DMS53 treated with DMSO at 0.1 percent for 48 hours (cell line): ENCODE measurements at regions not wholly inside any gene's neighbourhood (a gene's known extent, or its start where the extent isn't known, plus 50 kb on each side); places are given as distances from the start of the nearest gene placed in this dataset.
"Not testable (repeated sequence)": the region's sequence is repeated elsewhere in the genome, so short reads cannot be mapped to it uniquely, and the experiment has no call there.

Source experiments
- DNase-seq: peaks from one replicate; lab custom pipeline; 2025; ENCODE audit not compliant: unreplicated experiment; lab: John Stamatoyannopoulos, UW

- DNase-seq, result no peak
These were observed 310.0 kb upstream of the C1orf174 start for GRCh38 chr1:4210043-4210442.

DNA sequence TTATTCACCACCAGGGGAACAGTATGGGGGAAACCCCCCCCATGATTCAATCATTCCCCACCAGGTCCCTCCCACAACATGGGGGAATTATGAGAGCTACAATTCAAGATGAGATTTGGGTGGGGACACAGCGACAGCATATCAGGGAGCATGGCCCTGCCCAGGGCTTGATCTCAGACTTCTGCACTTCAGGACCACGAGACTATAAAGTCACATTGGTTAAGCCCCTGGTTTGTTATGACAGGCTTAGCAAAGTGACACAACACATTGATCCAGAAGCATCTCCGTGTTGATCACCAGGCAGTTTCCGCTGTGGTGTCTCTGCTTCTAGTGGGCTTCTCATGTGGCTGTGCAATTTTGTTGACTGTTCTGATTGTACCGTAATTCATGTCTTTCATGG is 312.7 kb upstream of the C1orf174 start:
- no peak for DNase-seq

DNA sequence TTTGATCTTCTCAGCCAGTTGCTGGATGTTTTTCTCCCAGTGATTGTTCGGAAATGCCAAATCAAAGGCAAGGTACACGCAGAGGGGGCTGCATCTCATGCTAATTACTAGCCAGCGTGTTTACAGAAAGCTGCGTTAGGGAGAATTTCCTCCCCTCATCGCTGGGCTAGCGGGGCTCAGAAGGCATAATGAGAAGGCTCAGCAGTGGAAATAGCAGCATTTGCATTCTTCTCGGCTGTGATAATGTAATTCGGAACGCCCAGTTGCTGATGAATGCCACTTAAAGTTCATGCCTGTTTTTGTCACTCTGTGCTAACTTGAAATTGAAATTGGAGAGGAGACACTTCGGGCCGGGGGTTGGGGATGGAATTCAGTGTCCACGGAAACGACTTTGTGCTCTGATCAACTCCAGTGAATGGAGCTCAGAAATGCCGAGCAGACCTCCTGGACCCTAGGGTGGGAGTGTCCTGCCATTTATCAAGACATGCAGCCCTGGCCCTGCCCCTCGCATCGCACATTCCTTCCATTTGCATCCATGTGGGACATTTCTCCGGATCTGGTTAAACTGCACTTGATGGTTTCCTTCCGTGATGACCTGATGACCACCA is 313.4 kb upstream of the C1orf174 start:
- no peak for DNase-seq

- no peak for DNase-seq
These were observed 314.8 kb upstream of the C1orf174 start for GRCh38 chr1:4214826-4215225.

GRCh38 chr1:4215391-4215790 is 315.3 kb upstream of the C1orf174 start:
- no peak for DNase-seq

DNA sequence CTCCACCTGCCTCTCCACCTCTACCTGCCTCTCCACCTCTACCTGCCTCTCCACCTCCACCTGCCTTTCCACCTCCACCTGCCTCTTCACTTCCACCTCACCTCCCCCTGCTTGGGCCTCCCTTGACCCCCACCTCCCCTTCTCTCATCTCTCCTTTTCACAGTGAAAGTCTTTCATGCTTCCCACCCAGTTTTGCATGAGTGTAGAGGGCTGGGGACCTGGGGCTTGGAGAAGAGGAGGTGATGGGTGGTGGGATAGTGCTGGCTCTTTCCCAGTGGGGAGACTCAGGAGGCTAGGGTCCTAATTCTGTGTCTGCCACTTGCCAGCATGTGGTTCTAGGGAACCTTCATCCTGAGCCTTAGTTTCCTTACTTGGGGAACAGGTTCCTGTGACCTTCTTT is 316.2 kb upstream of the C1orf174 start:
- no peak for DNase-seq

GRCh38 chr1:4218619-4219018 is 318.5 kb upstream of the C1orf174 start:
- DNase-seq, result no peak

- DNase-seq, result no peak
These were observed 319.0 kb upstream of the C1orf174 start for GRCh38 chr1:4219111-4219510.

GRCh38 chr1:4219826-4220225 is 319.8 kb upstream of the C1orf174 start:
- DNase-seq, result no peak

- DNase-seq, result no peak
These were observed 320.3 kb upstream of the C1orf174 start for GRCh38 chr1:4220362-4220761.

GRCh38 chr1:4221107-4221506 is 321.0 kb upstream of the C1orf174 start:
- no peak for DNase-seq

DNA sequence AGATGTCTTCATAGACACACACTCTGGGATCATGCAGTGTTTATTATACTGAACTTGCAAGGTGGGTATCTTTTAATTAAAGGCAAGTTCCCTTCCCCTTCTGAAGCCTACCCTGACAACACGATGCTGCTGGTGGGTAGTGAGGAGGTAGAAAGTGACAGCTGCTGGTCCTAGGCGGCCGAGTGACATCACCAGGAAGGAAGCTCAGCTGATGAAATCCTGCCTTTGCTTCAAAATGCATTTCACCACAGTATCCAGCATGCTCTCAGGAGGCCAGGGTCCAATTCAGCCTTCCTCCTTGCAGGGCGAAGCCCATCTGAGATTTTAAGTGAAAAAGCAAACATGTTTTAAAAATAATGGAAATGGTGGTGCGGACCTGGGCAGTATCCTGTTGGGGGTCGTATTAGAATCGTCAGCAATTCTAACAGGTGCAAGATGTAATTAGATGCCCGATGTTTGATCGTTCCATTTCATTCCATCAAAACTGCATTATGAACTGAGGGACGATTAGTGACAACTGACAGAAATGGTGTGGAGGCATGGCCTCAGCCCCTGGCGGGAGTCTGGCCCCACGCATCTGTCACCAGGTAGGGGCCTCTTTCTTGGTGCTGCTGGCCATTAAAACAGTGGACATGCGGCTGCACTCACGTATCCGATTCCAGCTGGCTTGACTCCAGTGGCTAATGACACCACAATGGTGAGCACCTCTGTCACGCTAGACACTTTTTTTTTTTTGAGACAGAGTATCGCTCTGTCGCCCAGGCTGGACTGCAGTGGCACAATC is 324.8 kb upstream of the C1orf174 start:
- DNase-seq, result no peak

DNA sequence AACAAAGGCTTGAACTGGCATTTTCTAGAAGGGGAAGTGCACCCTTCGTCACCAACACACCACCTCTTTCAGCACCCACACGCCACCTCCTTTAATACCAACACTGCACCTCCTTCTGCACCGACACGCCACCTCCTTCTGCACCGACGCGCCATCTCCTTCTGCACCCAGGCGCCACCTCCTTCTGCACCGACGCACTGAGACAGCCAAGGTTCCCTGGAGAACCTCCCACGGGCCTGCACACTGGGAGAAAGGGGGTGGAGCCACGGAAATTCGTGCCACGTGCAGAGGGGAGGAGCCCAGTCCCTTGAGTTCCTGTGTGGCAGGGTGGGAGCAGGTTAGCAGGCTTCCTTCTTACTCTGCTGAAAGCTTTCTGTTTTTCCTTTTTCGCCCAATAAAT is 327.9 kb upstream of the C1orf174 start:
- DNase-seq, result no peak

GRCh38 chr1:4253935-4254334 is 353.9 kb upstream of the C1orf174 start:
- no peak for DNase-seq

GRCh38 chr1:4256351-4256750 is 356.3 kb upstream of the C1orf174 start:
- no peak for DNase-seq

- DNase-seq, result not testable (repeated sequence)
These were observed 358.2 kb upstream of the C1orf174 start for GRCh38 chr1:4258146-4258777.

DNA sequence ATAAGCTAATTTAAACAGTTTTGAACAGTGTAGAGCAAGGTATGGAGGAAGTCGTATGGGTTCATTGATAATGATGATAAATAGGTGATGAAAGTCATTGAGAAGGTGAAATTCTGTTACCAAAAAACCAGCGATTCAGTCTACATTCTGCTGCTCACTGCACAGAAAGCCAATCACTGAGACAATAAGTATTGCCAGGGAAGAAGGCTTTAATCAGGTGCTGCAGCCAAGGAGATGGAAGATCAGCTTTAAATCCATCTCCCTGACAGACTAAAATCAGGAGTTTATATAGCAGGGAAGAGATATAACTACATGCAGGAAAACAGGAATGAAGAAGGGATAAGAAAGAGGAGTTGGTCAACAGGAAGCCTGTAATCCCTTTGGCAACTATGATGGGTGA is 361.3 kb upstream of the C1orf174 start:
- DNase-seq, result no peak

DNA sequence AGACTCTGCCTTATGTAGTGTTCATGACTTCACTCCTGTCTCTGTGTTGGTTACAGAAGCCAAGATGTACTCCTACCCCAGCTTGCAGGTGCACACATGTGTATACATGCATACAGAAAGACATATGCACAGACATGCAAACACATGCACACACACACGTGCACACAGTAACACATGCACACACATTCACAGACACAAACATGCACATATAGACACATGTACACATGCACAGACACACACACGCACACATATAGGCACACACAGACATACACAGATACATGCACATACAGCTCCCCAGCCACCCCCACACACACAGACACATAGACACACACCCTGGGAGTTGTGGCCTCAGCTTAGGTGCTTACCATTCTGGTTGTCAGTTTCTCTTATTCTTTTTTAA is 362.6 kb upstream of the C1orf174 start:
- DNase-seq, result no peak

- no peak for DNase-seq
These were observed 363.6 kb upstream of the C1orf174 start for GRCh38 chr1:4263699-4264098.

- no peak for DNase-seq
These were observed 365.8 kb upstream of the C1orf174 start for GRCh38 chr1:4265836-4266235.

GRCh38 chr1:4267381-4268261 is 367.5 kb upstream of the C1orf174 start:
- DNase-seq, result no peak
